Liver (tissue), 8 donors: ENCODE measurements at regions not wholly inside any gene's neighbourhood (a gene's known extent, or its start where the extent isn't known, plus 50 kb on each side); places are given as distances from the start of the nearest gene placed in this dataset.

Experiments used
- DNase-seq: peaks from one replicate; pipeline ENCODE4 v3.0.0-alpha.2; 2017; ENCODE audit warnings: low spot score
- H3K27ac ChIP-seq, 2 donors: one replicate each; pipeline ENCODE4 v1.7.0; 2013; ENCODE audit warnings: inconsistent platforms in 2 of 2, low read length in 2 of 2, control low read depth in 1 of 2, low read depth in 1 of 2, mild to moderate bottlenecking in 1 of 2
- H3K27me3 ChIP-seq, 4 donors: one replicate each; pipeline versions ENCODE4 v1.6.1 to v1.7.0; 2013; ENCODE audit warnings: low read length in 3 of 4, inconsistent platforms in 1 of 4, mild to moderate bottlenecking in 1 of 4, moderate library complexity in 1 of 4; ENCODE audit not compliant: control insufficient read depth in 4 of 4, insufficient read depth in 4 of 4
- H3K36me3 ChIP-seq, 4 donors: one replicate each; pipeline versions ENCODE4 v1.6.1 to v1.7.0; 2013; ENCODE audit warnings: low read length in 3 of 4, mild to moderate bottlenecking in 3 of 4, low read depth in 1 of 4, moderate library complexity in 1 of 4; ENCODE audit not compliant: control insufficient read depth in 4 of 4, insufficient read depth in 3 of 4
- H3K4me1 ChIP-seq, 4 donors: one replicate each; pipeline versions ENCODE4 v1.6.1 to v1.7.0; 2013; ENCODE audit warnings: low read length in 3 of 4, mild to moderate bottlenecking in 3 of 4, moderate library complexity in 1 of 4; ENCODE audit not compliant: control insufficient read depth in 4 of 4, insufficient read depth in 4 of 4
- H3K4me3 ChIP-seq, 3 donors: one replicate each; pipeline versions ENCODE4 v1.6.1 to v1.7.0; 2013; ENCODE audit warnings: low read length in 3 of 3, control low read depth in 1 of 3, low read depth in 1 of 3, mild to moderate bottlenecking in 1 of 3
- H3K9ac ChIP-seq, 2 donors: one replicate each; pipeline ENCODE4 v1.7.0; 2013; ENCODE audit warnings: low read length in 2 of 2, mild to moderate bottlenecking in 2 of 2, moderate library complexity in 2 of 2, control low read depth in 1 of 2, low read depth in 1 of 2
- H3K9me3 ChIP-seq, 4 donors: one replicate each; pipeline versions ENCODE4 v1.6.1 to v1.7.0; 2013; ENCODE audit warnings: low read length in 3 of 4; ENCODE audit not compliant: control insufficient read depth in 4 of 4
- ATF3 ChIP-seq: IDR thresholded peaks from 2 replicates; pipeline ENCODE4 v1.6.1; 2016; ENCODE audit warnings: antibody characterized with exemption
- CTCF ChIP-seq: fragments of 150-350 bp; IDR thresholded peaks from 2 replicates; pipeline ENCODE4 v1.5.1; 2017; ENCODE audit warnings: improper control_type of control experiment, low read depth, low read length; ENCODE audit not compliant: missing input control
- FOXA1 ChIP-seq: IDR thresholded peaks from 2 replicates; pipeline ENCODE4 v1.6.1; 2016; ENCODE audit warnings: antibody characterized with exemption
- FOXA2 ChIP-seq: IDR thresholded peaks from 2 replicates; pipeline ENCODE4 v1.6.1; 2016; ENCODE audit warnings: antibody characterized with exemption
- GABPA ChIP-seq, 2 donors: IDR thresholded peaks in 1 of 2; conservative IDR thresholded peaks in 1 of 2; 2 replicates each; pipeline ENCODE4 v1.6.1; 2016; ENCODE audit warnings: antibody characterized with exemption in 2 of 2, mild to moderate bottlenecking in 1 of 2, moderate library complexity in 1 of 2
- HNF4A ChIP-seq, 2 donors: conservative IDR thresholded peaks; 2 replicates each; pipeline ENCODE4 v1.6.1; 2016; ENCODE audit warnings: antibody characterized with exemption in 2 of 2, mild to moderate bottlenecking in 2 of 2
- HNF4G ChIP-seq: IDR thresholded peaks from 2 replicates; pipeline ENCODE4 v1.6.1; 2016; ENCODE audit warnings: antibody characterized with exemption
- JUND ChIP-seq, 2 donors: IDR thresholded peaks; 2 replicates each; pipeline ENCODE4 v1.6.1; 2016; ENCODE audit warnings: antibody characterized with exemption in 2 of 2
- MAX ChIP-seq: IDR thresholded peaks from 2 replicates; pipeline ENCODE4 v1.6.1; 2016; ENCODE audit warnings: antibody characterized with exemption
- NR2F2 ChIP-seq: IDR thresholded peaks from 2 replicates; pipeline ENCODE4 v1.6.1; 2016; ENCODE audit warnings: antibody characterized with exemption
- RAD21 ChIP-seq, 2 donors: IDR thresholded peaks; 2 replicates each; pipeline ENCODE4 v1.6.1; 2016; ENCODE audit warnings: antibody characterized with exemption in 2 of 2, mild to moderate bottlenecking in 2 of 2
- REST ChIP-seq: IDR thresholded peaks from 2 replicates; pipeline ENCODE4 v1.6.1; 2016; ENCODE audit warnings: antibody characterized with exemption, mild to moderate bottlenecking
- SP1 ChIP-seq: IDR thresholded peaks from 2 replicates; pipeline ENCODE4 v1.6.1; 2018; ENCODE audit warnings: antibody characterized with exemption, mild to moderate bottlenecking
- TAF1 ChIP-seq: conservative IDR thresholded peaks from 2 replicates; pipeline ENCODE4 v1.6.1; 2016; ENCODE audit warnings: antibody characterized with exemption, mild to moderate bottlenecking
- YY1 ChIP-seq: IDR thresholded peaks from 2 replicates; pipeline ENCODE4 v1.6.1; 2016; ENCODE audit warnings: antibody characterized with exemption, mild to moderate bottlenecking
- ZBTB33 ChIP-seq: IDR thresholded peaks from 2 replicates; pipeline ENCODE4 v1.6.1; 2016; ENCODE audit warnings: antibody characterized with exemption
- whole genome bisulfite sequencing: extraction: QIAGEN DNeasy Blood & Tissue Kit; methylation state at CpG from one replicate; pipeline ENCODE4 v1.1.7; 2013; 5-methylcytosine and 5-hydroxymethylcytosine counted together
- donor health status: healthy.
- donor health status: healthy.
- donor health status: healthy.
- donor health status: healthy.
- donor health status: healthy.

GRCh38 chr6:164520916-164521315 lies 788.5 kb downstream of the C6orf118 start:
- 79% methylated on average over 4 of the region's 4 CpGs for WGBS
- Histone ChIP-seq H3K27me3 (no peaks in the 10 kb centered on the region), H3K4me1 (no peaks in the 10 kb centered on the region), H3K4me3 (no peak overlapping the region), H3K9ac (no peak overlapping the region), H3K27ac (no peak overlapping the region), H3K9me3 (peaks cover 0 to 8% (median 0%) of the 10 kb centered on the region in 4 donors), H3K36me3 (no peaks in the 10 kb centered on the region)
- TF ChIP-seq HNF4A (conservative IDR thresholded peaks at IDR 0.05) (no peak), ATF3 (no peak), ZBTB33 (no peak), TAF1 (no peak), NR2F2 (no peak), REST (no peak), FOXA1 (no peak), MAX (no peak), RAD21 (IDR thresholded peaks at IDR 0.05) (no peak)
- DNase-seq, result no peak

- Histone ChIP-seq H3K9ac (no peak overlapping the region), H3K4me1 (no peaks in the 10 kb centered on the region), H3K4me3 (no peak overlapping the region), H3K36me3 (no peaks in the 10 kb centered on the region), H3K27me3 (no peaks in the 10 kb centered on the region), H3K27ac (no peak overlapping the region), H3K9me3 (no peaks in the 10 kb centered on the region)
- DNase-seq, result no peak
- WGBS, result 58% methylated on average over 8 of the region's 8 CpGs
- no peak for TF ChIP-seq FOXA2
Measured at GRCh38 chr6:164507206-164507940, 802.0 kb downstream of the C6orf118 start.

- Histone ChIP-seq H3K4me1 (no peaks in the 10 kb centered on the region), H3K27me3 (no peaks in the 10 kb centered on the region), H3K9ac (no peak overlapping the region), H3K4me3 (no peak overlapping the region), H3K27ac (no peak overlapping the region), H3K36me3 (no peaks in the 10 kb centered on the region), H3K9me3 (no peaks in the 10 kb centered on the region)
- no peak for DNase-seq
- 90% methylated on average over 4 of the region's 4 CpGs for WGBS
- TF ChIP-seq GABPA (IDR thresholded peaks at IDR 0.05 in 1 of 2, conservative IDR thresholded peaks at IDR 0.05 in 1 of 2), result no peak
- no peak for TF ChIP-seq MAX
- TF ChIP-seq ZBTB33, result no peak
- TF ChIP-seq YY1, result no peak
- no peak for TF ChIP-seq NR2F2
- TF ChIP-seq SP1, result no peak
- no peak for TF ChIP-seq CTCF
- TF ChIP-seq HNF4G, result no peak
- no peak for TF ChIP-seq JUND (IDR thresholded peaks at IDR 0.05)
Measured at GRCh38 chr6:164505425-164505824, 804.0 kb downstream of the C6orf118 start.
